GM19452 (cell line): ENCODE measurements at regions not wholly inside any gene's neighbourhood (a gene's known extent, or its start where the extent isn't known, plus 50 kb on each side); places are given as distances from the start of the nearest gene placed in this dataset.
"Not testable (repeated sequence)": the region's sequence is repeated elsewhere in the genome, so short reads cannot be mapped to it uniquely, and the experiment has no call there.

Experiments
- ATAC-seq: cut with Tn5 transposase; IDR thresholded peaks from one replicate; pipeline ENCODE4 v1.9.1; 2021; ENCODE audit not compliant: unreplicated experiment

DNA sequence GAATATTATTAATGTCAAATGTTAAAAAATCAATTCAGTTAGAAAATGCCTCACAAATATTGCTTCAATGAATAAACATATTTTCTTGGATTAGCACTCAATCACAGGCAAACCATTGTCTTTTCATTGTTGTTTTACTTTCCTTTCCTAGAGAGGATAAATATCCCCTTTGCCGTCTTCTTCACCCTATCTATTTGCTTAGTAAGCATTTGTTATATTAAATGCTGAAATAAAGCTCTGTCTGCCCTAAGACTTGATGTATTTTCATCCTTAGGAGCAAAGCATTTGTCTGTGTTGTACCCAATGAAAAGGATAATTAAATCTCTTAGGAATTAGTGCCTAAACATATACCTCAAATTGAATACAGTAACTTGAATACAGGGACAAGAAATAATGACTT is 1071.2 kb upstream of the GYPC start:
- no peak for ATAC-seq

DNA sequence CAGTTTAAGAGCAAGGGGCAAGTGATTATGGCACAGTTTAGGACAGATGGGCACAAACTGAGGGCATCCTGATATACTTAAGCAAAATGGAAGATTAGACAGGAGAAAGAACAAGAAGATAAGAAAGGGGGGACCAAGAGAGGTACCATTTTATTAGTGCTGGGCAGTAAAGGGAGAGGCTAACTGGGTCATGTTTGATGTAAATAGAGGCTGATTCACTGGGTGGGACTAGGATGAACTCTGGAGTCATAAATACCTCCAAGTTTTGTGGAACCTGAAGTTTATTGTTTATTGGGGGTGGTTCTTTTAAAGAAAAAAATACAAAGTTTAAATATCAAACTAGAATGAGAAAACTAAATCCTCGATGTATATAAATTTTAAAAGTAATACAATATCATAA is 1067.2 kb upstream of the GYPC start:
- ATAC-seq, result no peak

DNA sequence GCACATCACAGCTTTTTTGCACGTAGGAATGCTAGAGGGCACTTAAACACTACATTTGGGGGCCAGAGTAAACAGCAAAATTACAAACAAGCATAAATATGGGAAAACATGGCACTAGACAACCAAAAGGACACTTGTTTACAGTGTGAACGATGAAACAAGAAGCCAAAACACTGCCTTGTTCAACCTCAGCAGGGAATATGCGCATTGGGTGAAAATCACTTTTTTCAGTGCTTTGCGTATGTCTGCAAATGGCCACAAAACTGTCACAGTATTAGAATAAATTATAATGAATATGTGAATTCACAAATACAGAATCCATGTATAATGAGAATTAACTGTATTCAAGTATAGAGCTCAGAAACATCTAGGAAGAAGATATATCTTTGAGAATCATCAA is 1064.0 kb upstream of the GYPC start:
- no peak for ATAC-seq

DNA sequence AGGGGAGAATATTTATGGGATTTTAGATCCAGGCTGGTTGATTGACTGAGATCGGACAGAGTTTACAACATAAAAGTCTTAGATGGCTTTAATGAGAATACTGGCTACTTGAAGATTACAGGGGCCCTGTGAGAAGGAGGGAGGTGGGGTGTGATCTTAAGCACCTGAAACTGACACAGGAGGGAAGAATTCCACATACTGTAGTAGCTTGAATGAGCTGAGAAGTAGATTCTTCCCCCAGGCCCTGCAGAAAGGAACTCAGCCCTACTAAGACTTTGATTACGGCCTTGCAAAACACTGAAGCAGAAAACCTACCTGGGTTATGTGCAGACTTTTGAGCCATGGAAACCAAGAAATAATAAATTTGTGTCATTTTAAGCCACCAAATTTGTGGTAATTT is 1062.9 kb upstream of the GYPC start:
- no peak for ATAC-seq

DNA sequence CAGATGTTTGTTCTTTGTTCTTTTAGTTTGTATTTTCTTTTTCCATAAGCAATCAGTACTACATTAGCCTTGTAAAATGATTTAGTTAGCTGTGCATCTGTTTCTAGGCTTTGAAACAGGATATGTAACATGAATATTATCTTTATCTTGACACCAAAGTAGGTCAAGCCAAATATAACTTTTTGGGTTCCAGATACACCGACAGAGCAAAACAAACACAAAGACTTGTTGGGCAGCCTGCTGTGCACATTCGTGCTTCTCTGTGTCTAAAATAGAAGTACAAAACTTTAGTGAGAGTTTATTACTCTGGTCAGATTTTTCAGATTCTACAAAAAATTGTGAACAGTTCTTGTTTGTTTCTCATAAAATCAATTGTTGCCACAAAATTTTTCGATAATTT is 1059.3 kb upstream of the GYPC start:
- ATAC-seq, result no peak

DNA sequence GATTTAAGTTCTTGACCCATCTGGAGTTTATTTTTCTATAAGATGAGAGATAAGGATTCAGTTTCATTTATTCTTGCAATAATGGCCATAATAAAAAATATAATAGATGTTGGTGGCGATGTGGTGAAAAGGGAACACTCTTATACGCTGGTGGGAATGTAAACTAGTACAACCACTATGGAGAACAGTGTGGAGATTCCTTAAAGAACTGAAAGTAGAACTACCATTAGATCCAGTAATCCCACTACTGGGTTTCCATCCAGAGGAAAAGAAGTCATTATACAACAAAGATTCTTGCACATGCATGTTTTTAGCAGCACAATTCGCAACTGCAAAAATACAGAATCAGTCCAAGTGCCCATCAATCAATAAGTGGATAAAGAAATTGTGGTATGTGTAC is 1040.5 kb upstream of the GYPC start:
- ATAC-seq, result no peak

DNA sequence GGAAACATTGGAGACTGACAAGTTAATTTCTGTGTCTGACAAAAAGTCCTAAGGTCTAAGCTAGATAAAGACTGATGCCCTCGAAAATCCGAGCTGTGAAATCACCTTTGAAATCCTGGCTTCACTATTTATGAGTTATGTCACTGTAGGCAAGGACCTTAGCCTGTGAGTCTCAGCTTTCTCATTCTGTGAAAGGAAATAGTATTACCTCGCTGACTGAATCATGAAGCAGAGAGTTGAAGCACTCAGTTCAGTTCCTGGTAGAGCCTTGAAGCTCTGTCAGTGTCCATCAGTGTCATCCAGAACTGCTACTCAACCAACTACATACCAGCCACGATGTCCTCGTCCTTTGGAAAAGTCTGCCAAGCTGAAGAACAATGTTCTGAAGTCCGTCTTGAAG is 1025.6 kb upstream of the GYPC start:
- ATAC-seq, result no peak

DNA sequence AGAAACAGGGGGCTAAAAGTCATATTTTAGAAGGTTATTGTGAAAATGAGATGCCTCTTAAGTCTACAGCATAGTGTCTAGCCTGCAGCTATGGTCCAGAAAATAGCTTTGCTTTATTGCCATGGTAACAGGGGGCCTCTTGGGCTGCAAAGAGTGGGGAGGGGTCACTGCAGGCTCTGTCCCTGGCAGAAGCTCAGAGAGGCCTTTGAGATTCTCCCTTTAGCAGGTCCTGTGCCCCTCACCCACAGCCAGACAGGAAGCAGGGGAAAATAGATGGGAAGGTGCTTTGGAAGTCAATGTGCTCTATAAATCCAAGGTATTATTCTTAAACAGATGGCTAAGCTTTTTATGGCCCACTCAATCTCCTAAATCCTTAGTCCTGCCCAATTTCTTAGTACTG is 1021.3 kb upstream of the GYPC start:
- ATAC-seq, result no peak

DNA sequence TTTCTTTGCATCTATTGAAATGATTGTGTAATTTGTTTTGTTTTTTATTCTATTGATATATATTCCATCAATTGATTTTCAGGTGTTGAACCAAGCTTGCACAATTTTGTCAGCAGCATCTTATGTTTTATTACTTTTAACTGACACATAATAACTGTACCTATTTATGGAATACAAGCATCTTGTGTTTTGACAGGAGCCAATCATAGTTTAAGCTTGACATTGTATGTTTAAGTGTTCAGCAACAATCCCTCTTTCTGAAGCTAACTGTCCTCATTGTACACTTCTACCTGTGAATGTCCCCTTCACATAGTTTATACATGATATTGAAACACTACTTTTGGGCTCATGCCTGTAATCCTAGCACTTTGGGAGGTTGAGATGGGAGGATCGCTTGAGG is 1017.6 kb upstream of the GYPC start:
- ATAC-seq, result no peak

DNA sequence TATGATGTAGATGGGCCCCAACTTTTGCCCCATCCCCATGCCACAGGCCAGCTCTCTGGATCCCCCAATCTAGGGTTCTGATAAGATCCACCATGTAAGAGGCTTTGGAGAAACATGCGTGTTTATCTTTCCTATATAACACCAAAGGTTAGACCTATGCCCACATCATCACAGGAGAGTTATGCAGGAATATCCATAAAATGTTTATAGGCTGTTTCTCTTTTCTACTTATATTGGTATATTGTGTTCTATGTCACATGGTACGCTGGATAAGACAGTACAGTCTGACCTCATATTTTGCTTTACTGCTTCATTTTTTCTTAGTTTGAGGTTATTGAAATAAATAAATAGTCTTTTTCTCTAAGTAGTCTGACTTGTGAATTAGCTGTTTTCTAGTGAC is 1013.9 kb upstream of the GYPC start:
- no peak for ATAC-seq

DNA sequence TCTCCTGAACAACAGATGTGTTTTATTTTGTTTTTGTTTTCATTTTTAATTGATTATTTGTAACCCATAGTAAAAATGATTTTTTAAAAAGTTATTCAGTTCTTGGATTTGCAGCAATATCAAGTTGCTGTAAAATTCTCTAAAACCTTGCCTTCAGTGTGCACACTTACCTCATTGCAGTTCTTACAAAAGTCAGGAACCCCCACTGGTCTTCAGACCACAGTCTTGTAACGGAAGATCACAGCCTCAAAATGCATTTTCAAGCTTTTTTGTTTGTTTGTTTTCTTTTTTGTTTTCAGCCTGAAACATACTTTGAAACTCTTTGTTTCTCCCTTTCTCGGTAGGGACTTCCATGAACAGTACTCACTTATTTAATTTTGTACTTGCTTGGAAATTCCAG is 1012.8 kb upstream of the GYPC start:
- ATAC-seq, result no peak

DNA sequence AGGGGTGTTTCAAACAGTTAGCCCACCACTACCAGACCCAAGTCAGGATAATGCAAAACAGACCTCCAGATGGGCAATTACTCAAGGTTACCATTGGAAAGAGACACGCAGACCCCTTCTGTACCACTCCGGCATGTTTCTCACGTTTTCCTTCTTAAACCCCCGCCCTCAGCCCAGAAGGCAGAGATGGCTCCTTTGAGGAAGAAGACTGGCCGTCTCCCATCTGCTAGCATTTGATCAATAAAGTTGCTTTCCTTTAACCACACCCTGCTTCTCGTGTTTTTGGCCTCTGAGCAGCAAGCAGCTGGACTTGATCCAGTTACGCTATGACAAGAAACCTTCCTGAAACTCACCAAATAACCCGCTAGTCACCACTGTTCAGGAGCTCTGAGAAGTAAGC is 1012.4 kb upstream of the GYPC start:
- no peak for ATAC-seq

DNA sequence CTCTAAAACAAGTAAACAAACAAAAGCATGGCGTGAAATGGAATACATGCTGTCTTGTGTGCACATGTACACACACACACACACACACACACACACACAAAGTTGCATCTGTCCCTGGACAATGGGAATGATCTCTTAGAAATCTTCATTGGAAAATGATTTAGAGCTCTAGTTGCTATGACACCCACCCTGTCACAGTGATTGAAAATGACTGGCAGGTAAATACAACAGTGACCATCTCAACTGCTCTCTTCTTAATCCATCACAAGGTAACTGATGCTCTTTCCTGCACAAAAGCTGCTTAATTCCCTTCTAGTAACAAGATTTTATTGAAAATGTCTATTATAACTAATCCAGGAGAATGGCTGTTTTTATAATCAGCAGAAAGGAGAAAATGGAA is 1011.7 kb upstream of the GYPC start:
- ATAC-seq, result no peak

DNA sequence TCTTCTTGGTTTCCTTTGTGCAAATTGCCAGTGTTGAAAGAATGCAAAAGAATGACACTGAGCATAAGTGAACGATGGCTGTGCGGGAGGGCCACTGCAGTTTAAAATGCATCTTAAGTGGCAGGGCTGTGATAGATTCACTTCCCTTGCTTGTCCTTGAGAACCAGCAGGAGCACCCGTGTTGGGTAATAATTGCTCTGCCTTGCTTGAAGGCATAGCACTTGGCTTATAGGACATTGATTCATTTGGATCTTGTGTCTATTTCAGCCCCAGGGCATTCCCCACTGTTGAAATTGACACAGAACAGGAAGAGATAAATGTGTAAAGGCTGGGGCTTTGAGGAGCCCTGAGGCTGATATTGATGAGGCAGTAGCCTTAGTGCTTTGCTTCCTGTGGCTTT is 1003.7 kb upstream of the GYPC start:
- ATAC-seq, result no peak

DNA sequence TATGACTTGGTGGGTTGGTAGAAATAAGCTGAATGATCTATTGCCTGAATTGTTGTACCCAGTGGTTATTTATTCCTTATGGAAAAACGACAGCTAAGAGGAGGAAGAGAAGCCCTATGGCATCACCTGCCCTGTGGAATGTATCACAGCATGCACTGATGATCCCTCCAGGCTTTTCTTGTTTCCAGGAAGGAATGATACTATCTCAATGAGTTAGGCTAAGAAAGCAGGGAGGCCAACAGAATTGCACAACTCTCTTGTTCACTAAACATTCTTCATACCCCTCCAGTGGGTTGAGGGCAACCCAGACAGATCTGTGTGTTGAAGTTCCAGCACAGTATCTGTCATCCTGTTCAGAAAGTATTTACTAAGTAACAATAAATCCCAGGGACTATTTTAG is 1001.7 kb upstream of the GYPC start:
- ATAC-seq, result no peak

DNA sequence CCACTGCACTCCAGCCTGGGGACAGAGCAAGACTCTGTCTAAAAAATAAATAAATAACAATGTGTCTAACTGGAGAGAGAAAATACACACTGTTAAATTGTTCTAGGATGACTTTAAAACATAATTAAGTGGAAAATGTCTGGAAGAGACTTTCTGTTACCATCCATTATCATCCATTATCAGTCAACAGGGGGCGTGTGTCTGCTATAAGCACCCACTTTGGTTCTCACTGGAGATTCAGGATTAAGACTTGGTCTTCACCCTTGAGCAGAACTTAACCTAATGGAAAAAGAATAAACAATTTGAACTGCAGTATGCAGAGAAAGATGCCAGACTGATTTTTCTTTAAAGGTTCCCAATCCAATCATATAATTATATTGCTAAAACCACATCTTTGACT is 999.8 kb upstream of the GYPC start:
- ATAC-seq, result no peak

DNA sequence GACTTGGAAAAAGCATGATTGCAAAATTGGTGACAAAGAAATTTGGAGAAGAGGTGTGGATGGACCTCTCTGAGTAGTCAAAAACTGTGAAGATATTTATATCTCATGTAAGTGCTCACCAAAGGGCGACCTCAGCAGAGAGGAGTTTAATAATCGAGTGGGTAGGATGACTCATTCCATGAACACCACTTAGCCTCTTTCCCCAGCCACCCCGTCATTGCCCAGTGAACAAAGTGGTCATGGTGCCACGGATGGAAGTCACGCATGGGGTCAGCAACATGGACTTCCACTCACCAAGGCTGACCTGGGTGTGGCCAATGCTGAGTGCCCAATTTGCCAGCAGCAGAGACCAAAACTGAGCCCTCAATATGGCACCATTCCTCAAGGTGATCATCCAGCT is 997.4 kb upstream of the GYPC start:
- no peak for ATAC-seq

DNA sequence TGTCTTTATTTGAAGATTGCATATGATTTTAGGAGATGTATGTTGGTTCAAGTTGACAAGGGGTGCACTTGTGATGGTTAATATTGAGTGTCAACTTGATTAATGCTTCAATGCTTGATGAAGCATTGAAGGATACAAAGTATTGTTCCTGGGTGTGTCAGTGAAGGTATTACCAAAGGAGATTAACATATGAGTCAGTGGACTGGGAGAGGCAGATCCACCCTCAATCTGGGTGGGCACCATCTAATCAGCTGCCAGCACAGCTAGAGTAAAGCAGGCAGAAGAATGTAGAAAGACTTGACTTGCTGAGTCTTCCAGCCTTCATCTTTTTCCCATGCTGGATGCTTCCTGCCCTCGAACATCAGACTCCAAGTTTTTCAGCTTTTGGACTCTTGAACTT is 995.6 kb upstream of the GYPC start:
- ATAC-seq, result not testable (repeated sequence)

DNA sequence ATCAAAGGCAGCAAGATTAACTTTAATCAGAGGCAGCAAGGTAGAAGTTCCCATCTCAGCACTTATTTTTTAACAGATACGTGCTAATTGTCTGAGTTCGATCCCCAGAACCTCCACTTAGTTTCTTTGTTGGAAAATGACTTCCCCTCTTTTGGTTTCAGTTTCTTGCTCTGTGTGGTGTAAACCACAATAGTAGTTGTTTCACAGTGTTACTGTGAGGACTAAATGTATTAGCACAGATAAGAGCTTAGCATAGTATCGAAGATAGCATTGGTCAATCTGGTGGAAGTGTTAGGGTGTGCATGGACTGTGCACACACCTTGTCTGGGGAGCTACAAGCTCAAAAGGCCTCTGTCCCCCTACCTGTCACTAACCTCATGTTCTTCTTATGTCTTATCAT is 988.3 kb upstream of the GYPC start:
- no peak for ATAC-seq

DNA sequence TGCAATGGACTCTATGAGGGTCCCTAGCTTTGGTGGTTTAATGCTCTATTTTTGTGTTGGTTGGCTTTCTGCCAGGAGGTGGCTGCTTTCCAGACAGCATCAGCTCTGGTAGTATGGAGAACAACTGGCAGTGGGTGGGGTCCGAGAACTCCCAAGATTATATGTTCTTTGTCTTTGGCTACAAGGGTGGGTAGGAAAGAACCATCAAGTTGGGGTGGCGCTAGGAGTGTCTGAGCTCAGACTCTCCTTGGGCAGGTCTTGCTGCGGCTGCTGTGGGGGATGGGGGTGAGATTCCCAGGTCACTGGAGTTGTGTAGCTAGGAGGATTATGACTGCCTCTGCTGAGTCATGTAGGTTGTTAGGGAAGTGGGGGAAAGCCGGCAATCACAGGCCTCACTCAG is 976.1 kb upstream of the GYPC start:
- no peak for ATAC-seq

DNA sequence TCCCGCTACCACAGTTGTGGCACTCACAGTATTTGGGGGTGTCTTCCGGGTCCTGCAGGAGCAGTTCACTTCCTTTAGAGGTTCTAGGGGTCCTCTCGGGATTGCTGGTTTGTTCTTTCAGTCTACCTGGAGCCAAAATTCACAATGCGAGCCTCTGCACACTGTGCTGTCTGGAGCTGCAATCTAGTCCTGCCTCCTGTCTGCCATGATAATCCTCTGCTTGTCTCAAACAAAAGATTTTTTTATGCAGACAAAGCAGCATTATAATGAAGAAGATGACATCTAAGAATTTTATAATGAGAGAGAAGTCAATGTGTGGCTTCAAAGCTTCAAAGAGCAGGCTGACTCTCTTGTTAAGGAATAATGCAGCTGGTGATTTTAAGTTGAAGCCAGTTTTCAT is 975.1 kb upstream of the GYPC start:
- ATAC-seq, result no peak

DNA sequence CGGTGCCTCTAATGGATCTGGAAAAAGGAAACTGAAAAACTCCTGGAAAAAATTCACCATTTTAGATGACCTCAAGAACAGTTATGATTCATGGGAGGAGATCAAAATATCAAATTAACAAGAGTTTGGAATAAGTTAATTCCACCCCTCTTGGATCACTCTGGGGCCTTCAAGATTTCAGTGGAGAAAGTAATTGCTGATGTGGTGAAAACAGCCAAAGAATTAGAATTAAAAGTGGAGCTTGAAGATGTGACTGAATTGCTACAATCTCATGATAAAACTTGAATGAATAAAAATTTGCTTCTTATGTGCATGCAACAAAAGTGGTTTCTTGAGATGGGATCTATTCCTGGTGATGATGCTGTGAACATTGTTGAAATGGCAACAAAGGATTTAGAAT is 974.4 kb upstream of the GYPC start:
- no peak for ATAC-seq

DNA sequence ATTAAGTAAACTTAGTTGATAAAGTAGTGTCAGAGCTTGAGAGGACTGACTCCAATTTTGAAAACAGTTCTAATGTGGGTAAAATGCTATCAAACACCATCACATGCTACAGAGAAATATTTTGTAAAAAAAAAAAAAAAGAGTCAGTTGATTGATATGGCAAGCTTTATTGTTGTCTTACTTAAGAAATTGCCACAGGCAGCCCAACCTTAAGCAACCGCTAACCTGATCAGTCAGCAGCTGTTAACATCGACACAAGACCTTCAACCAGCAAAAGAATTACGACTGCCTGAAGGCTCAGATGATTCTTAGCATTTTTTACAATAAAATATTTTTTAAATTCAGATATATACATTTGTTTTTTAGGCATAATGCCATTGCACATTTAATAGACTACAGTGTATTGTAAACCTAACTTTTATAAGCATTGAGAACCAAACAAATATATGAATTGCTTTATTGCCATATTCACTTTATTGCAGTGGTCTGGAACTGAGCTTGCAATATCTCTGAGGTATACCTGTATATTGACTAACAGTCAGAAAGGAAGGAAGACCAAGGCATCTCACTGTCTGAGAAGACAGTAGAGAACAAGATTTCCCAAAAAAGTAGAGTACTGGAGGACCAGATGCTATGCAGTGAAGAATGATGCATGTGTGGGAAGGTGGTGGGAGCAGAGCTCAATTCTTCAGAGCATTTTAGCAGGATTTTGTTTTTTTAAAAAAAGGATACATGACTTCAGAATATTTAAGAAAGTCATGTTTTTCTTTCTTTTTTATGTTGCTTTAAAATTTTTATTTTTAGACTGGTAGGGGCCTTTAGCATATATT is 973.8 kb upstream of the GYPC start:
- ATAC-seq, result no peak
